ENCODE measurements at regions not wholly inside any gene's neighbourhood (a gene's known extent, or its start where the extent isn't known, plus 50 kb on each side); places are given as distances from the start of the nearest gene placed in this dataset.

- TF ChIP-seq CTCF (conservative IDR thresholded peaks at IDR 0.05 in 1 of 2, IDR thresholded peaks at IDR 0.05 in 1 of 2; ENCODE audit: low read depth in 1 of 2, low read length in 2 of 2) (no peak), EZH2 (IDR thresholded peaks at IDR 0.05; ENCODE audit: low read length, missing control alignments) (no peak)
- no peak for DNase-seq (ENCODE audit: low read depth in 2 of 2)
- Histone ChIP-seq H3K79me2 (ENCODE audit: control insufficient read depth, insufficient read depth, low read length) (no peaks in the 10 kb centered on the region), H2AFZ (ENCODE audit: low read length) (no peak overlapping the region), H3K9ac (ENCODE audit: insufficient read depth, low read length) (no peak overlapping the region), H3K4me2 (ENCODE audit: extremely low read depth, insufficient read depth, low read length) (no peak overlapping the region), H3K9me3 (ENCODE audit: control insufficient read depth, insufficient read depth, low read depth, low read length) (no peaks in the 10 kb centered on the region), H4K20me1 (ENCODE audit: control insufficient read depth, extremely low read depth, insufficient read depth, low read length) (no peaks in the 10 kb centered on the region), H3K4me3 (replicated peaks in 1 of 4; ENCODE audit: control extremely low read depth in 1 of 4, insufficient read depth in 1 of 4, low read depth in 3 of 4, low read length in 4 of 4) (no peak overlapping the region), H3K27me3 (ENCODE audit: control insufficient read depth, insufficient read depth, low read length) (no peaks in the 10 kb centered on the region), H3K36me3 (ENCODE audit: control insufficient read depth, insufficient read depth, low read length) (no peaks in the 10 kb centered on the region), H3K4me1 (ENCODE audit: control insufficient read depth, extremely low read depth, insufficient read depth, low read length) (no peaks in the 10 kb centered on the region), H3K27ac (ENCODE audit: insufficient read depth, low read length) (no peak overlapping the region)
These were observed 78.6 kb upstream of the SLC28A3 start for GRCh38 chr9:84419031-84419602.

GRCh38 chr9:84424931-84425330 is 84.4 kb upstream of the SLC28A3 start:
- Histone ChIP-seq H3K9ac (ENCODE audit: insufficient read depth, low read length) (no peak overlapping the region), H3K27ac (ENCODE audit: insufficient read depth, low read length) (no peak overlapping the region), H3K27me3 (ENCODE audit: control insufficient read depth, insufficient read depth, low read length) (no peaks in the 10 kb centered on the region), H3K4me1 (ENCODE audit: control insufficient read depth, extremely low read depth, insufficient read depth, low read length) (no peaks in the 10 kb centered on the region), H3K36me3 (ENCODE audit: control insufficient read depth, insufficient read depth, low read length) (no peaks in the 10 kb centered on the region), H3K79me2 (ENCODE audit: control insufficient read depth, insufficient read depth, low read length) (no peaks in the 10 kb centered on the region), H3K4me3 (replicated peaks in 1 of 4; ENCODE audit: control extremely low read depth in 1 of 4, insufficient read depth in 1 of 4, low read depth in 3 of 4, low read length in 4 of 4) (no peak overlapping the region), H3K9me3 (ENCODE audit: control insufficient read depth, insufficient read depth, low read depth, low read length) (no peaks in the 10 kb centered on the region), H2AFZ (ENCODE audit: low read length) (no peak overlapping the region), H3K4me2 (ENCODE audit: extremely low read depth, insufficient read depth, low read length) (no peak overlapping the region), H4K20me1 (ENCODE audit: control insufficient read depth, extremely low read depth, insufficient read depth, low read length) (no peaks in the 10 kb centered on the region)
- TF ChIP-seq EZH2 (IDR thresholded peaks at IDR 0.05; ENCODE audit: low read length, missing control alignments) (no peak), CTCF (conservative IDR thresholded peaks at IDR 0.05 in 1 of 2, IDR thresholded peaks at IDR 0.05 in 1 of 2; ENCODE audit: low read depth in 1 of 2, low read length in 2 of 2) (no peak)
- no peak for DNase-seq (ENCODE audit: low read depth in 2 of 2)

- no peaks in the 10 kb centered on the region for H3K36me3 ChIP-seq (ENCODE audit: control insufficient read depth, insufficient read depth, low read length)
- no peak overlapping the region for H3K27ac ChIP-seq (ENCODE audit: insufficient read depth, low read length)
- no peak overlapping the region for H3K4me2 ChIP-seq (ENCODE audit: extremely low read depth, insufficient read depth, low read length)
- no peak overlapping the region for H3K9ac ChIP-seq (ENCODE audit: insufficient read depth, low read length)
- no peaks in the 10 kb centered on the region for H3K79me2 ChIP-seq (ENCODE audit: control insufficient read depth, insufficient read depth, low read length)
- no peak overlapping the region for H2AFZ ChIP-seq (ENCODE audit: low read length)
- no peaks in the 10 kb centered on the region for H4K20me1 ChIP-seq (ENCODE audit: control insufficient read depth, extremely low read depth, insufficient read depth, low read length)
- TF ChIP-seq EZH2 (IDR thresholded peaks at IDR 0.05; ENCODE audit: low read length, missing control alignments) = no peak
- no peak for TF ChIP-seq CTCF (conservative IDR thresholded peaks at IDR 0.05 in 1 of 2, IDR thresholded peaks at IDR 0.05 in 1 of 2; ENCODE audit: low read depth in 1 of 2, low read length in 2 of 2)
- no peak overlapping the region for H3K4me3 ChIP-seq (replicated peaks in 1 of 4; ENCODE audit: control extremely low read depth in 1 of 4, insufficient read depth in 1 of 4, low read depth in 3 of 4, low read length in 4 of 4)
- H3K9me3 ChIP-seq (ENCODE audit: control insufficient read depth, insufficient read depth, low read depth, low read length) = no peaks in the 10 kb centered on the region
- H3K4me1 ChIP-seq (ENCODE audit: control insufficient read depth, extremely low read depth, insufficient read depth, low read length) = no peaks in the 10 kb centered on the region
- no peaks in the 10 kb centered on the region for H3K27me3 ChIP-seq (ENCODE audit: control insufficient read depth, insufficient read depth, low read length)
- DNase-seq (ENCODE audit: low read depth in 2 of 2) = no peak
These were observed 92.2 kb upstream of the SLC28A3 start for GRCh38 chr9:84432746-84433145.

Measured in fibroblast of lung (primary cell).